ENCODE measurements at regions not wholly inside any gene's neighbourhood (a gene's known extent, or its start where the extent isn't known, plus 50 kb on each side); places are given as distances from the start of the nearest gene placed in this dataset.

GRCh38 chr16:8110572-8111514, 479.5 kb downstream of the TMEM114 start:
- H3K9me2 ChIP-seq (ENCODE audit: insufficient read depth) = no peaks in the 10 kb centered on the region
- H3K36me3 ChIP-seq (ENCODE audit: insufficient read depth) = no peaks in the 10 kb centered on the region; the same call in 1 of the 2 replicates
- Mint-ChIP-seq H3K4me3 (no peak overlapping the region), H3K27ac (no peak overlapping the region), H3K27me3 (ENCODE audit: insufficient read depth, low read depth, poor library complexity) (peaks cover 2% of the 10 kb centered on the region), H3K9me3 (peaks cover 46% of the 10 kb centered on the region), H3K4me1 (no peaks in the 10 kb centered on the region), H3K36me3 (ENCODE audit: low read depth) (peaks cover 10% of the 10 kb centered on the region; the same call in 2 of the 3 replicates)
- no peaks in the 10 kb centered on the region for H3K27me3 ChIP-seq (ENCODE audit: insufficient read depth)
- H4K20me1 ChIP-seq (replicated peaks; ENCODE audit: insufficient read depth) = no peaks in the 10 kb centered on the region
- DNase-seq (ENCODE audit: low spot score) = no peak
- no peak overlapping the region for H2AFZ ChIP-seq
- TF ChIP-seq EZH2phosphoT487 (IDR thresholded peaks at IDR 0.05; ENCODE audit: unreplicated experiment) (no peak), CREB1 (CRISPR knock-in tag; IDR thresholded peaks at IDR 0.05; ENCODE audit: low read depth) (no peak)
- H3F3A ChIP-seq (replicated peaks; ENCODE audit: low read depth) = no peaks in the 10 kb centered on the region
- no peak overlapping the region for H3K27ac ChIP-seq (ENCODE audit: low read depth)
- no peak for ATAC-seq
- H3K4me2 ChIP-seq = no peak overlapping the region
- no peaks in the 10 kb centered on the region for H3K4me1 ChIP-seq (ENCODE audit: insufficient read depth)
- no peak overlapping the region for H3K4me3 ChIP-seq
- H3K79me2 ChIP-seq (replicated peaks; ENCODE audit: insufficient read depth) = no peaks in the 10 kb centered on the region

GRCh38 chr16:8109510-8110369, 480.6 kb downstream of the TMEM114 start:
- no peak overlapping the region for H3K4me2 ChIP-seq
- H3K9me2 ChIP-seq (ENCODE audit: insufficient read depth) = no peaks in the 10 kb centered on the region
- H3K27me3 ChIP-seq (ENCODE audit: insufficient read depth) = no peaks in the 10 kb centered on the region
- H2AFZ ChIP-seq = no peak overlapping the region
- H3K79me2 ChIP-seq (replicated peaks; ENCODE audit: insufficient read depth) = no peaks in the 10 kb centered on the region
- Mint-ChIP-seq H3K36me3 (ENCODE audit: low read depth) (peaks cover 5% of the 10 kb centered on the region; the same call in 2 of the 3 replicates), H3K4me3 (no peak overlapping the region), H3K27me3 (ENCODE audit: insufficient read depth, low read depth, poor library complexity) (peaks cover 1% of the 10 kb centered on the region), H3K27ac (no peak overlapping the region), H3K4me1 (no peaks in the 10 kb centered on the region), H3K9me3 (peaks cover 44% of the 10 kb centered on the region)
- H3K27ac ChIP-seq (ENCODE audit: low read depth) = no peak overlapping the region
- no peak overlapping the region for H3K4me3 ChIP-seq
- DNase-seq (ENCODE audit: low spot score) (no peak), ATAC-seq (no peak)
- H3K36me3 ChIP-seq (ENCODE audit: insufficient read depth) = no peaks in the 10 kb centered on the region; the same call in 1 of the 2 replicates
- H3F3A ChIP-seq (replicated peaks; ENCODE audit: low read depth) = no peaks in the 10 kb centered on the region
- H4K20me1 ChIP-seq (replicated peaks; ENCODE audit: insufficient read depth) = no peaks in the 10 kb centered on the region
- H3K4me1 ChIP-seq (ENCODE audit: insufficient read depth) = no peaks in the 10 kb centered on the region
- TF ChIP-seq JUNB (IDR thresholded peaks at IDR 0.05; ENCODE audit: unreplicated experiment) (no peak), CREB1 (CRISPR knock-in tag; IDR thresholded peaks at IDR 0.05; ENCODE audit: low read depth) (no peak), NANOG (IDR thresholded peaks at IDR 0.05; ENCODE audit: borderline replicate concordance) (no peak), POLR2AphosphoS5 (IDR thresholded peaks at IDR 0.05; ENCODE audit: low read depth) (no peak), ZNF331 (CRISPR knock-in tag; IDR thresholded peaks at IDR 0.05; ENCODE audit: low read depth) (no peak), STAT1 (IDR thresholded peaks at IDR 0.05; ENCODE audit: unreplicated experiment) (no peak), ZNF462 (CRISPR knock-in tag; IDR thresholded peaks at IDR 0.05) (no peak), EZH2phosphoT487 (IDR thresholded peaks at IDR 0.05; ENCODE audit: unreplicated experiment) (no peak), ETS1 (IDR thresholded peaks at IDR 0.05) (no peak)
- TF ChIP-seq, protein P1, sequence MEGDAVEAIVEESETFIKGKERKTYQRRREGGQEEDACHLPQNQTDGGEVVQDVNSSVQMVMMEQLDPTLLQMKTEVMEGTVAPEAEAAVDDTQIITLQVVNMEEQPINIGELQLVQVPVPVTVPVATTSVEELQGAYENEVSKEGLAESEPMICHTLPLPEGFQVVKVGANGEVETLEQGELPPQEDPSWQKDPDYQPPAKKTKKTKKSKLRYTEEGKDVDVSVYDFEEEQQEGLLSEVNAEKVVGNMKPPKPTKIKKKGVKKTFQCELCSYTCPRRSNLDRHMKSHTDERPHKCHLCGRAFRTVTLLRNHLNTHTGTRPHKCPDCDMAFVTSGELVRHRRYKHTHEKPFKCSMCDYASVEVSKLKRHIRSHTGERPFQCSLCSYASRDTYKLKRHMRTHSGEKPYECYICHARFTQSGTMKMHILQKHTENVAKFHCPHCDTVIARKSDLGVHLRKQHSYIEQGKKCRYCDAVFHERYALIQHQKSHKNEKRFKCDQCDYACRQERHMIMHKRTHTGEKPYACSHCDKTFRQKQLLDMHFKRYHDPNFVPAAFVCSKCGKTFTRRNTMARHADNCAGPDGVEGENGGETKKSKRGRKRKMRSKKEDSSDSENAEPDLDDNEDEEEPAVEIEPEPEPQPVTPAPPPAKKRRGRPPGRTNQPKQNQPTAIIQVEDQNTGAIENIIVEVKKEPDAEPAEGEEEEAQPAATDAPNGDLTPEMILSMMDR (conservative IDR thresholded peaks at IDR 0.05; ENCODE audit: low read depth in 2 of 2) = no peak

Data from GM23338 (cell line).